Loucy (cell line): ENCODE measurements at regions not wholly inside any gene's neighbourhood (a gene's known extent, or its start where the extent isn't known, plus 50 kb on each side); places are given as distances from the start of the nearest gene placed in this dataset.

Experiments used
- EZH2phosphoT487 ChIP-seq: fragments of 200-600 bp; IDR thresholded peaks from 2 replicates; pipeline ENCODE4 v1.6.1; 2018; ENCODE audit warnings: antibody characterized with exemption, mild to moderate bottlenecking, moderate library complexity, borderline replicate concordance
- TF ChIP-seq, protein P1 (sequence below): fragments of 200-600 bp; sonication (generic); conservative IDR thresholded peaks from 2 replicates; pipeline ENCODE4 v1.5.1; 2014; ENCODE audit warnings: mild to moderate bottlenecking, antibody characterized with exemption, low read length

GRCh38 chr14:98323836-98324235 is 948.2 kb downstream of the BCL11B start:
- TF ChIP-seq, protein P1, sequence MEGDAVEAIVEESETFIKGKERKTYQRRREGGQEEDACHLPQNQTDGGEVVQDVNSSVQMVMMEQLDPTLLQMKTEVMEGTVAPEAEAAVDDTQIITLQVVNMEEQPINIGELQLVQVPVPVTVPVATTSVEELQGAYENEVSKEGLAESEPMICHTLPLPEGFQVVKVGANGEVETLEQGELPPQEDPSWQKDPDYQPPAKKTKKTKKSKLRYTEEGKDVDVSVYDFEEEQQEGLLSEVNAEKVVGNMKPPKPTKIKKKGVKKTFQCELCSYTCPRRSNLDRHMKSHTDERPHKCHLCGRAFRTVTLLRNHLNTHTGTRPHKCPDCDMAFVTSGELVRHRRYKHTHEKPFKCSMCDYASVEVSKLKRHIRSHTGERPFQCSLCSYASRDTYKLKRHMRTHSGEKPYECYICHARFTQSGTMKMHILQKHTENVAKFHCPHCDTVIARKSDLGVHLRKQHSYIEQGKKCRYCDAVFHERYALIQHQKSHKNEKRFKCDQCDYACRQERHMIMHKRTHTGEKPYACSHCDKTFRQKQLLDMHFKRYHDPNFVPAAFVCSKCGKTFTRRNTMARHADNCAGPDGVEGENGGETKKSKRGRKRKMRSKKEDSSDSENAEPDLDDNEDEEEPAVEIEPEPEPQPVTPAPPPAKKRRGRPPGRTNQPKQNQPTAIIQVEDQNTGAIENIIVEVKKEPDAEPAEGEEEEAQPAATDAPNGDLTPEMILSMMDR, result no peak
- no peak for TF ChIP-seq EZH2phosphoT487
